BE2C (cell line): ENCODE measurements at regions not wholly inside any gene's neighbourhood (a gene's known extent, or its start where the extent isn't known, plus 50 kb on each side); places are given as distances from the start of the nearest gene placed in this dataset.

Experiments used
- DNase-seq: peaks from one replicate; pipeline ENCODE4 v3.0.0-alpha.2; 2020
- H3K27me3 ChIP-seq: fragments of 250-450 bp; sonication (Bioruptor Pico); 2 replicates; pipeline ENCODE4 v1.5.1; 2020; ENCODE audit warnings: mild to moderate bottlenecking
- H3K36me3 ChIP-seq: fragments of 250-450 bp; sonication (Bioruptor Pico); 2 replicates; pipeline ENCODE4 v1.5.1; 2020; ENCODE audit warnings: mild to moderate bottlenecking
- H3K4me1 ChIP-seq: fragments of 250-450 bp; sonication (Bioruptor Pico); 2 replicates; pipeline ENCODE4 v1.5.1; 2020
- H3K4me3 ChIP-seq: 2 replicates; pipeline ENCODE4 v1.5.1; 2011; ENCODE audit warnings: low read depth, low read length
- H3K9me3 ChIP-seq: fragments of 250-450 bp; sonication (Bioruptor Pico); 2 replicates; pipeline ENCODE4 v1.5.1; 2020
- TF ChIP-seq, protein P1 (sequence below): IDR thresholded peaks from 2 replicates; pipeline ENCODE4 v1.5.1; 2012; ENCODE audit warnings: mild to moderate bottlenecking, low read depth, low read length

- TF ChIP-seq, protein P1, sequence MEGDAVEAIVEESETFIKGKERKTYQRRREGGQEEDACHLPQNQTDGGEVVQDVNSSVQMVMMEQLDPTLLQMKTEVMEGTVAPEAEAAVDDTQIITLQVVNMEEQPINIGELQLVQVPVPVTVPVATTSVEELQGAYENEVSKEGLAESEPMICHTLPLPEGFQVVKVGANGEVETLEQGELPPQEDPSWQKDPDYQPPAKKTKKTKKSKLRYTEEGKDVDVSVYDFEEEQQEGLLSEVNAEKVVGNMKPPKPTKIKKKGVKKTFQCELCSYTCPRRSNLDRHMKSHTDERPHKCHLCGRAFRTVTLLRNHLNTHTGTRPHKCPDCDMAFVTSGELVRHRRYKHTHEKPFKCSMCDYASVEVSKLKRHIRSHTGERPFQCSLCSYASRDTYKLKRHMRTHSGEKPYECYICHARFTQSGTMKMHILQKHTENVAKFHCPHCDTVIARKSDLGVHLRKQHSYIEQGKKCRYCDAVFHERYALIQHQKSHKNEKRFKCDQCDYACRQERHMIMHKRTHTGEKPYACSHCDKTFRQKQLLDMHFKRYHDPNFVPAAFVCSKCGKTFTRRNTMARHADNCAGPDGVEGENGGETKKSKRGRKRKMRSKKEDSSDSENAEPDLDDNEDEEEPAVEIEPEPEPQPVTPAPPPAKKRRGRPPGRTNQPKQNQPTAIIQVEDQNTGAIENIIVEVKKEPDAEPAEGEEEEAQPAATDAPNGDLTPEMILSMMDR = no peak
- DNase-seq = no peak
- no peaks in the 10 kb centered on the region for H3K9me3 ChIP-seq
- no peaks in the 10 kb centered on the region for H3K27me3 ChIP-seq
- no peaks in the 10 kb centered on the region for H3K36me3 ChIP-seq
- H3K4me1 ChIP-seq = no peaks in the 10 kb centered on the region
- H3K4me3 ChIP-seq = no peak overlapping the region
Observed at GRCh38 chr5:62152394-62153087, 153.5 kb upstream of the KIF2A start.

DNA sequence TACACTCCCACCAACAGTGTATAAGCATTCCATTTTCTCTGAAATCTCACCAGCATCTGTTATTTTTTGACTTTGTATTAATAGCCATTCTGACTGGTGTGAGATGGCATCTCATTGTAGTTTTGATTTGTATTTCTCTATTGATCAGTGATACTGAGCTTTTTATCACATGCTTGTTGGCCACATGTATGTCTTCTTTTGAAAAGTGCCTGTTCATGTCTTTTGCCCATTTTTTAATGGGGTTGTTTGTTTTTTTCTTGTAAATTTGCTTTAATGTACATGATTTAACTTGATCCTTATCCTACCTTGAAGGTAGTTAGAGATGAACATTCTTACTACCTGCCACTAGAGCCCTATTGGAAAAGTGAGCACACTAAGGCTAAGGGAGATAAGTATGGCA is 151.2 kb upstream of the KIF2A start:
- H3K4me1 ChIP-seq = no peaks in the 10 kb centered on the region
- no peaks in the 10 kb centered on the region for H3K27me3 ChIP-seq
- H3K9me3 ChIP-seq = no peaks in the 10 kb centered on the region
- TF ChIP-seq, protein P1 = no peak
- DNase-seq = no peak
- no peaks in the 10 kb centered on the region for H3K36me3 ChIP-seq
- H3K4me3 ChIP-seq = no peak overlapping the region

DNA sequence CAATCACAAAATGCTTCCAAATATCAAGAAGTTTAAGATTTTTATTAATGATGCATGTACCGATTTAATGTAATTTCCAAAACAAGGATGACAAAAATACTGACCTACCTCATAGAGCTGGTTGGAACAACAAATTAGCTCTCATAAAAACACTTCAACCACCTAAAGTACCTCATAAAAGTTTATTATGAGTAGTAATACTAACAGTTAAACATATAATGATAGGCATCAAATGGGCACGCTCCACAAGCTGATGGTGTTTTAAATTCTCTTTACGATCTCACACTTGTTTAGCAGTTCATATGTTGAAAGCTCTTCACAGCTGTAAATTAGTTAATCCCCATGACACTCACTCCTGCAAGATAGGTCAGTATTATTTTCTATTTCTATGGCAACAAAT is 150.0 kb upstream of the KIF2A start:
- Histone ChIP-seq H3K36me3 (no peaks in the 10 kb centered on the region), H3K4me3 (no peak overlapping the region), H3K27me3 (no peaks in the 10 kb centered on the region), H3K9me3 (no peaks in the 10 kb centered on the region), H3K4me1 (no peaks in the 10 kb centered on the region)
- TF ChIP-seq, protein P1 = no peak
- no peak for DNase-seq

DNA sequence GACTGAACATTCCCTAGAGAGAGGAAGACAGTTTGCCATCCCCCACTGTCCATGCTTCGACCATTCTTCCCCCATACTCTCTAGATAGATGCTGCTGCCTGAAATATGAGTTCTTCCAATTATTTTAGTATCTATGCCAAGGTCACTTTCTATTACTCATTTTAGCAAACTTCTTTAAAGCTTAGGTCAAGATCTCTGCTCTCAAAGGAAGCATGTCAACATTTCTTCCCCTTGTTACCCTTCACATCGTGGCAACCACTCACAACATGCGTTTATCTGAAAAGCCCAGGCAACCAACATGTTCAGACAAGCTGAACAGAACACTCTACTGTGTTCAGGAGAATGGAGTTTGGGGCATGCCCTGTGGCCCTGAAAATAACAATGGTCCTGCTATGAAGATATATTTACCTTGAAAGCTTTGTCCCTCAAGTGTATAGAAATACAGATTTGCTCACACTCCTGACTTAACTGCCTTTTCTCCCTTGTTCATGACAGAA is 138.4 kb upstream of the KIF2A start:
- Histone ChIP-seq H3K4me3 (no peak overlapping the region), H3K9me3 (no peaks in the 10 kb centered on the region), H3K36me3 (no peaks in the 10 kb centered on the region), H3K27me3 (peaks cover 11% of the 10 kb centered on the region), H3K4me1 (no peaks in the 10 kb centered on the region)
- TF ChIP-seq, protein P1 = no peak
- no peak for DNase-seq

DNA sequence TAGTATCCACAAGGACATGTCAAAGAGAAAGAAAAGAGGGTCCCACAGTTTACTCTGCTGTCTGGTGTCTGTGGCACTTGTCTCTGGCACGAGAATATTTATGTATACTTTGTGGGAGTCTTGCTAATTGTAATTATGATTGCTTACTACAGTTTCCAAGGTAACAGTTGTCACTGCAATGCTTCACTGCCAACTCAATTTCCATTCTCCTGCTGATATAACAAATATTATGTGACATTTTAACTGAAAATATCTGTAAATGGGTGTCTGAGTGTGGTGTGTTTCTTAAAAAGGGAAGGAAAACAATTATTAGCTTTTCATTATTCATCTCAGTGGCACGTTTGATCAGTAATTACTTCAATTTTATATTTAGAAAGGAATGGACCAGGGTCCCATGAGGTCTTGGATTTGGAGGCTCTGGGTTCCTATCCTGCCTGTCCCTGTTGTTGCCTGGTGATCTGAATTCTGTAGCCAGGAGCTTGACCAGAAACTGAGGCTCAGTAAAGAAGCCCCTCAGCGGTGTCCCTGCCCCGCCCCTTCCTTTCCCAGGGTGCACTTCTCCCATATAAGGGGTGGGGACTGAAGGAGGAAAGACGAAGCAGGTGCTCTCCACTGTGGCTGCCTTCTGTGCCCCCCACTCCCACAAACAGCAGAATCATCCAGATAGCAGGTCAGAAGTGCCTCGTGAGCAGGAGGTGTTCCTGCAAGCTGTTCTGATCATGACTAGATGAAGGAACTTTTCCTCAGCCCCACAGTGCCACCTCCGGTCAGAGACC is 137.3 kb upstream of the KIF2A start:
- DNase-seq = peak; percentile 12
- peak overlapping the region; percentile 35 for H3K4me3 ChIP-seq
- peaks cover 11% of the 10 kb centered on the region for H3K27me3 ChIP-seq

More for the DNA sequence above, 137.3 kb upstream of the KIF2A start:
- TF ChIP-seq, protein P1 = no peak
- no peaks in the 10 kb centered on the region for H3K4me1 ChIP-seq
- no peaks in the 10 kb centered on the region for H3K36me3 ChIP-seq
- no peaks in the 10 kb centered on the region for H3K9me3 ChIP-seq
